Mammary epithelial cell (primary cell): ENCODE measurements at regions not wholly inside any gene's neighbourhood (a gene's known extent, or its start where the extent isn't known, plus 50 kb on each side); places are given as distances from the start of the nearest gene placed in this dataset.

ENCODE experiments used
- EZH2 ChIP-seq: IDR thresholded peaks from 2 replicates; pipeline ENCODE4 v1.6.1; 2012; ENCODE audit warnings: low read length, inconsistent platforms, borderline replicate concordance
- TF ChIP-seq, protein P1 (sequence below), 2 donors: IDR thresholded peaks in 1 of 2; conservative IDR thresholded peaks in 1 of 2; 2 replicates each; pipeline ENCODE4 v1.5.1; 2011 to 2012; ENCODE audit warnings: inconsistent platforms in 2 of 2, low read length in 2 of 2, mild to moderate bottlenecking in 2 of 2, control low read depth in 1 of 2, low read depth in 1 of 2; ENCODE audit not compliant: insufficient read depth in 1 of 2; ENCODE audit errors: extremely low read depth in 1 of 2

- TF ChIP-seq, protein P1, sequence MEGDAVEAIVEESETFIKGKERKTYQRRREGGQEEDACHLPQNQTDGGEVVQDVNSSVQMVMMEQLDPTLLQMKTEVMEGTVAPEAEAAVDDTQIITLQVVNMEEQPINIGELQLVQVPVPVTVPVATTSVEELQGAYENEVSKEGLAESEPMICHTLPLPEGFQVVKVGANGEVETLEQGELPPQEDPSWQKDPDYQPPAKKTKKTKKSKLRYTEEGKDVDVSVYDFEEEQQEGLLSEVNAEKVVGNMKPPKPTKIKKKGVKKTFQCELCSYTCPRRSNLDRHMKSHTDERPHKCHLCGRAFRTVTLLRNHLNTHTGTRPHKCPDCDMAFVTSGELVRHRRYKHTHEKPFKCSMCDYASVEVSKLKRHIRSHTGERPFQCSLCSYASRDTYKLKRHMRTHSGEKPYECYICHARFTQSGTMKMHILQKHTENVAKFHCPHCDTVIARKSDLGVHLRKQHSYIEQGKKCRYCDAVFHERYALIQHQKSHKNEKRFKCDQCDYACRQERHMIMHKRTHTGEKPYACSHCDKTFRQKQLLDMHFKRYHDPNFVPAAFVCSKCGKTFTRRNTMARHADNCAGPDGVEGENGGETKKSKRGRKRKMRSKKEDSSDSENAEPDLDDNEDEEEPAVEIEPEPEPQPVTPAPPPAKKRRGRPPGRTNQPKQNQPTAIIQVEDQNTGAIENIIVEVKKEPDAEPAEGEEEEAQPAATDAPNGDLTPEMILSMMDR (conservative IDR thresholded peaks at IDR 0.05 in 1 of 2, IDR thresholded peaks at IDR 0.05 in 1 of 2; ENCODE audit: extremely low read depth in 1 of 2, insufficient read depth in 1 of 2, low read depth in 1 of 2, low read length in 2 of 2) = no peak
- no peak for TF ChIP-seq EZH2
These were observed 163.5 kb upstream of the MANEA start for GRCh38 chr6:95413789-95414188.
